Fibroblast of lung (primary cell): ENCODE measurements at regions not wholly inside any gene's neighbourhood (a gene's known extent, or its start where the extent isn't known, plus 50 kb on each side); places are given as distances from the start of the nearest gene placed in this dataset.
A peak's percentile ranks its signal among the peaks of the same experiment; 100 is the strongest.

Experiments used
- DNase-seq, 2 donors: peaks; one replicate each; pipeline versions ENCODE4 v3.0.0 to v3.0.0-alpha.2; 2010; ENCODE audit warnings: low read depth in 2 of 2
- H2AFZ ChIP-seq: 2 replicates; pipeline ENCODE4 v1.5.1; 2012; ENCODE audit warnings: low read length, control low read depth, inconsistent platforms
- H3K27ac ChIP-seq: 2 replicates; pipeline ENCODE4 v1.5.1; 2011; ENCODE audit warnings: low read length, control low read depth; ENCODE audit not compliant: insufficient read depth
- H3K27me3 ChIP-seq: 2 replicates; pipeline ENCODE4 v1.5.1; 2011; ENCODE audit warnings: mild to moderate bottlenecking, low read length; ENCODE audit not compliant: control insufficient read depth, insufficient read depth
- H3K36me3 ChIP-seq: 2 replicates; pipeline ENCODE4 v1.5.1; 2011; ENCODE audit warnings: low read length; ENCODE audit not compliant: control insufficient read depth, insufficient read depth
- H3K4me1 ChIP-seq: 2 replicates; pipeline ENCODE4 v1.5.1; 2011; ENCODE audit warnings: low read length; ENCODE audit not compliant: control insufficient read depth, insufficient read depth; ENCODE audit errors: extremely low read depth
- H3K4me2 ChIP-seq: 2 replicates; pipeline ENCODE4 v1.5.1; 2011; ENCODE audit warnings: low read length, control low read depth; ENCODE audit not compliant: insufficient read depth; ENCODE audit errors: extremely low read depth
- H3K4me3 ChIP-seq, 4 experiments: fragments of 200-600 bp in 1 of 4; sonication (generic) in 1 of 4; replicated peaks in 1 of 4; 2 replicates each; pipeline ENCODE4 v1.5.1; 2011 to 2016; ENCODE audit warnings: low read length in 4 of 4, low read depth in 3 of 4, mild to moderate bottlenecking in 3 of 4, control low read depth in 2 of 4, inconsistent platforms in 1 of 4, mixed read lengths in 1 of 4; ENCODE audit not compliant: insufficient read depth in 1 of 4; ENCODE audit errors: control extremely low read depth in 1 of 4
- H3K79me2 ChIP-seq: 2 replicates; pipeline ENCODE4 v1.5.1; 2012; ENCODE audit warnings: mild to moderate bottlenecking, low read length, inconsistent platforms; ENCODE audit not compliant: control insufficient read depth, insufficient read depth
- H3K9ac ChIP-seq: 2 replicates; pipeline ENCODE4 v1.5.1; 2011; ENCODE audit warnings: mild to moderate bottlenecking, low read length, control low read depth; ENCODE audit not compliant: insufficient read depth
- H3K9me3 ChIP-seq: 2 replicates; pipeline ENCODE4 v1.5.1; 2012; ENCODE audit warnings: low read depth, low read length; ENCODE audit not compliant: control insufficient read depth, insufficient read depth
- H4K20me1 ChIP-seq: 2 replicates; pipeline ENCODE4 v1.5.1; 2011; ENCODE audit warnings: low read length; ENCODE audit not compliant: control insufficient read depth, insufficient read depth; ENCODE audit errors: extremely low read depth
- EZH2 ChIP-seq: IDR thresholded peaks from 2 replicates; pipeline ENCODE4 v1.5.1; 2012; ENCODE audit warnings: low read length, control low read depth, mild to moderate bottlenecking; ENCODE audit errors: missing control alignments
- TF ChIP-seq, protein P1 (sequence below), 2 donors: IDR thresholded peaks in 1 of 2; conservative IDR thresholded peaks in 1 of 2; 1 replicate in 1 of 2; 2 replicates in 1 of 2; pipeline ENCODE4 v1.5.1; 2011 to 2012; ENCODE audit warnings: low read length in 2 of 2, control low read depth in 1 of 2, inconsistent platforms in 1 of 2, low read depth in 1 of 2, mild to moderate bottlenecking in 1 of 2

DNA sequence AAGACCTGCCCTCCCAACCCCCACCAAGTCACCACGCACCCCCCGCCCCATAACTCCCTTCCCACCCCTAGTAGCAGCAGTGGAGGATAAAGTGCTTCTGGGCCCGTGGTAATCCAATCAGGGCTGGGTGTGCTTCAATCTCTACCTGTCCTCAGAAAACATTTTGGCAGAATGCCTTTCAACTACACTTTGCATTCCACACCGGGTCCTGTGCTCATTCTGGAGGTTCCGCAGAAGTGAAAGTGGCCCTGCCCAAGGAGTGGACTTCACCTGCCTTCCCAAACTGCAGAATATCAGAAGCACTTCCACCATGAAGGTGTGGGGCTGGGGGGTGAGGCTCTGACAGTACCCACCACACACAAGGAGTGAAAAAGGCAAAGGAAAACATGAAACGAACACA, 322.3 kb downstream of the DHX15 start:
- no peak overlapping the region for H3K27ac ChIP-seq
- no peak overlapping the region for H3K4me2 ChIP-seq
- H3K79me2 ChIP-seq, result no peaks in the 10 kb centered on the region
- no peaks in the 10 kb centered on the region for H3K36me3 ChIP-seq
- no peaks in the 10 kb centered on the region for H3K27me3 ChIP-seq
- no peaks in the 10 kb centered on the region for H3K4me1 ChIP-seq
- no peak overlapping the region for H3K4me3 ChIP-seq
- TF ChIP-seq EZH2, result no peak
- TF ChIP-seq, protein P1, sequence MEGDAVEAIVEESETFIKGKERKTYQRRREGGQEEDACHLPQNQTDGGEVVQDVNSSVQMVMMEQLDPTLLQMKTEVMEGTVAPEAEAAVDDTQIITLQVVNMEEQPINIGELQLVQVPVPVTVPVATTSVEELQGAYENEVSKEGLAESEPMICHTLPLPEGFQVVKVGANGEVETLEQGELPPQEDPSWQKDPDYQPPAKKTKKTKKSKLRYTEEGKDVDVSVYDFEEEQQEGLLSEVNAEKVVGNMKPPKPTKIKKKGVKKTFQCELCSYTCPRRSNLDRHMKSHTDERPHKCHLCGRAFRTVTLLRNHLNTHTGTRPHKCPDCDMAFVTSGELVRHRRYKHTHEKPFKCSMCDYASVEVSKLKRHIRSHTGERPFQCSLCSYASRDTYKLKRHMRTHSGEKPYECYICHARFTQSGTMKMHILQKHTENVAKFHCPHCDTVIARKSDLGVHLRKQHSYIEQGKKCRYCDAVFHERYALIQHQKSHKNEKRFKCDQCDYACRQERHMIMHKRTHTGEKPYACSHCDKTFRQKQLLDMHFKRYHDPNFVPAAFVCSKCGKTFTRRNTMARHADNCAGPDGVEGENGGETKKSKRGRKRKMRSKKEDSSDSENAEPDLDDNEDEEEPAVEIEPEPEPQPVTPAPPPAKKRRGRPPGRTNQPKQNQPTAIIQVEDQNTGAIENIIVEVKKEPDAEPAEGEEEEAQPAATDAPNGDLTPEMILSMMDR (conservative IDR thresholded peaks at IDR 0.05 in 1 of 2, IDR thresholded peaks at IDR 0.05 in 1 of 2; ENCODE audit: low read depth in 1 of 2, low read length in 2 of 2), result no peak
- no peaks in the 10 kb centered on the region for H4K20me1 ChIP-seq
- no peak overlapping the region for H2AFZ ChIP-seq
- H3K9me3 ChIP-seq, result no peaks in the 10 kb centered on the region
- no peak overlapping the region for H3K9ac ChIP-seq
- DNase-seq, result no peak

DNA sequence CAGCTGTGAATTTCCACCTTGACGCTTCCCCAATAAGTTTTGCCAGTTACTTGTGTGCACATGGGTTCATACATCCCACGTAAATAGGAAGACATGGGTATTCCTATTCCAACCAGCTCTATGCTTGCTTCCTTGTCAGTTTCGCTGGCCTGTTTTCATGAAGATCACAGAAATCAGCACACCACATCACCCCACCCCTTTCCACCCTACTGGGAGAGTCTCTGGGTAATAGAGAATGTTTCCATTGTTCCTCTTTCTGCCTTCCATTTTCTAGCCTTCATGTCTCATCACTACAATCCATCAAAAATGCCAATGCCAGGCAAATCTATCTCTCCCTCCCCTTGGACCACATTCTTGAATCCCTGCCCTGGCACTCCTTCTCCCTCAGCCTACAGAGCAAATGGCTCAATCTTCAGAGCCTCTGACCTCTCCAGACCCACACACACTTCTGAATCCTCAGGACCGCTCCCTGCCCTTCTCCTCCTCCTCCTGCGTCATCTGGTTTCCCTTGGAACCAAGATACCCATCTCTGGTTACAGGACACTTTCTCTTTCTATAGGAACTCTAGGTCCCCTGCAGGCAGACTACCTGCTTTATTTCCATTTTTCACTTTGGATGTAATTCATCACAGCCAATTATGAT, 323.3 kb downstream of the DHX15 start:
- Histone ChIP-seq H3K4me3 (no peak overlapping the region), H3K4me2 (no peak overlapping the region)

DNA sequence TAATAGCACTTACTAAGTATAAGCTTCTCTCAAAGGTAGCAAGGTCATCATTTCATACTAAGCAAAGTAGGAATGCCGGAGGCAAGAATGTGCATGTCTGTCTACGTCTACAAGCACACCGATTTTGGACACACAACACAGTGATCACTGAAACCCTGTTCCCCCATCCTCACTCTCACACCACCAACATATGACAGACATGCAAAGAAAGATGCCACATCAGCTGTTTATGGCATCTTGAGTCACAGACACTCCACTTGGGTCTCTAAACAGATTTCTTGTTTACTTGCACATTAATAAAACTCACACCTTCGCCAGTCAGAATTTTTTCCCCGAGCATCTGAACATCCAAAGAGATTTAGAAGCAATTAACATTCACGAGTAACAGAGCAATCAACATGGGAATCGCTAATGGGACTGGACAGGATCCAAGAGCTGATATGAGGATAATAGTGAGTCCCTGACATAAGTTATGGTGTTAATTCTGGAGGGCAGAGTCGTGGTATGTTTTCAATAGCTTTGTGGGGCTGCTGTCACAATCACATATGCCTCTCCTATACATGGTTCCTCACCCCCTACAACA, 324.1 kb downstream of the DHX15 start:
- TF ChIP-seq EZH2, result no peak
- TF ChIP-seq, protein P1 (conservative IDR thresholded peaks at IDR 0.05 in 1 of 2, IDR thresholded peaks at IDR 0.05 in 1 of 2; ENCODE audit: low read depth in 1 of 2, low read length in 2 of 2), result no peak
- Histone ChIP-seq H2AFZ (no peak overlapping the region), H3K9ac (no peak overlapping the region), H3K79me2 (no peaks in the 10 kb centered on the region), H3K4me3 (no peak overlapping the region), H3K9me3 (no peaks in the 10 kb centered on the region), H3K27me3 (no peaks in the 10 kb centered on the region), H3K4me1 (no peaks in the 10 kb centered on the region), H3K27ac (no peak overlapping the region), H4K20me1 (no peaks in the 10 kb centered on the region), H3K36me3 (no peaks in the 10 kb centered on the region), H3K4me2 (no peak overlapping the region)
- no peak for DNase-seq

More for the DNA sequence above, 323.3 kb downstream of the DHX15 start:
- H2AFZ ChIP-seq, result no peak overlapping the region
- no peaks in the 10 kb centered on the region for H3K9me3 ChIP-seq
- H3K27me3 ChIP-seq, result no peaks in the 10 kb centered on the region
- no peaks in the 10 kb centered on the region for H3K36me3 ChIP-seq
- no peaks in the 10 kb centered on the region for H3K4me1 ChIP-seq
- no peaks in the 10 kb centered on the region for H4K20me1 ChIP-seq
- TF ChIP-seq, protein P1 (conservative IDR thresholded peaks at IDR 0.05 in 1 of 2, IDR thresholded peaks at IDR 0.05 in 1 of 2; ENCODE audit: low read depth in 1 of 2, low read length in 2 of 2), result no peak
- no peak for TF ChIP-seq EZH2
- H3K79me2 ChIP-seq, result no peaks in the 10 kb centered on the region
- no peak overlapping the region for H3K27ac ChIP-seq
- peak in 1 of 2 donors; percentile 75 for DNase-seq
- H3K9ac ChIP-seq, result no peak overlapping the region
